Lower leg skin (tissue), 4 donors: ENCODE measurements at regions not wholly inside any gene's neighbourhood (a gene's known extent, or its start where the extent isn't known, plus 50 kb on each side); places are given as distances from the start of the nearest gene placed in this dataset.

Experiments
- DNase-seq, 2 donors: peaks; one replicate each; pipeline ENCODE4 v3.0.0-alpha.2; 2019; ENCODE audit warnings: low spot score in 2 of 2
- H3K4me3 ChIP-seq: fragments of 200-600 bp; sonication (generic); 2 replicates; pipeline ENCODE4 v1.5.1; 2017; ENCODE audit warnings: mild to moderate bottlenecking, low read depth; ENCODE audit not compliant: poor library complexity, severe bottlenecking
- POLR2A ChIP-seq, 2 donors: fragments of 450-650 bp; IDR thresholded peaks; one replicate each; pipeline ENCODE4 v1.6.1; 2016 to 2017; ENCODE audit warnings: antibody characterized with exemption in 2 of 2, mild to moderate bottlenecking in 1 of 2, moderate library complexity in 1 of 2
- WGBS, 2 donors: methylation state at CpG; one replicate each; pipeline ENCODE4 v1.1.5; 2018; 5-methylcytosine and 5-hydroxymethylcytosine counted together
- intact Hi-C: fragments of 100-400 bp; cut with DNase I; formaldehyde crosslinking; loops from one replicate; pipeline ENCODE4 v1.15.0; 2023; ENCODE audit warnings: low total_unique reads
- TF ChIP-seq, protein P1 (sequence below), 3 donors: fragments of 450-650 bp; IDR thresholded peaks; one replicate each; pipeline ENCODE4 v1.5.1; 2016; ENCODE audit warnings: antibody characterized with exemption in 3 of 3, mild to moderate bottlenecking in 3 of 3, moderate library complexity in 2 of 3

DNA sequence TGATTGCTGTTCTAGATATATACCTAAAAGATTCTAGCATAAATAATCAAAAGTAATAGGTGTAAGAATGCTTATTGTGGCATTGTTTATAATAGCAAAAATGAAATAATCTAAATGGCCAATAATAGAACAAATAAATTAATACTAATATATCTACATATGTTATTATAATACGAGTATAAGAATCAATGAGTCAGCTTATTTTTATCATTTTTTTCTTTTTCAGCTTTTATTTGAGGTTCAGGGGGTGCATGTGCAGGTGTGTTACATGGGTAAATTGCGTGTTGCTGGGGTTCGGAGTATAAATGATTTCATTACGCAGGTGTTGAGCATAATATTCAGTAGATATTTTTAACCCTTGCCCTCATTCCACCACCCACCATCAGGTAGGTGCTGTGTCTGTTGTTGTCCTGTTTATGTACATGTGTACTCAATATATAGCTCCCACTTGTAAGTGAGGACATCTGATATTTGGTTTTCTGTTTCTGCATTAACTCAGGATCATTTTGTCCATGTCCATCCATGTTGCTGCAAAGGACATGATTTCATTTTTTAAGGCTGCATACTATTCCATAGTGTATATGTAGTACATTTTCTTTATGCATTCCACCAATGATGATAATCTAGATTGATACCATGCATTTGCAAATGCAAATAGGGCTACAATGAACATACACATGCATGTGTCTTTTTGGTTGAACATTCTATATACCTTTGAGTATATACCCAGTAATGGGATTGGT, 122.2 kb upstream of the GMNC start:
- TF ChIP-seq, protein P1, sequence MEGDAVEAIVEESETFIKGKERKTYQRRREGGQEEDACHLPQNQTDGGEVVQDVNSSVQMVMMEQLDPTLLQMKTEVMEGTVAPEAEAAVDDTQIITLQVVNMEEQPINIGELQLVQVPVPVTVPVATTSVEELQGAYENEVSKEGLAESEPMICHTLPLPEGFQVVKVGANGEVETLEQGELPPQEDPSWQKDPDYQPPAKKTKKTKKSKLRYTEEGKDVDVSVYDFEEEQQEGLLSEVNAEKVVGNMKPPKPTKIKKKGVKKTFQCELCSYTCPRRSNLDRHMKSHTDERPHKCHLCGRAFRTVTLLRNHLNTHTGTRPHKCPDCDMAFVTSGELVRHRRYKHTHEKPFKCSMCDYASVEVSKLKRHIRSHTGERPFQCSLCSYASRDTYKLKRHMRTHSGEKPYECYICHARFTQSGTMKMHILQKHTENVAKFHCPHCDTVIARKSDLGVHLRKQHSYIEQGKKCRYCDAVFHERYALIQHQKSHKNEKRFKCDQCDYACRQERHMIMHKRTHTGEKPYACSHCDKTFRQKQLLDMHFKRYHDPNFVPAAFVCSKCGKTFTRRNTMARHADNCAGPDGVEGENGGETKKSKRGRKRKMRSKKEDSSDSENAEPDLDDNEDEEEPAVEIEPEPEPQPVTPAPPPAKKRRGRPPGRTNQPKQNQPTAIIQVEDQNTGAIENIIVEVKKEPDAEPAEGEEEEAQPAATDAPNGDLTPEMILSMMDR (IDR thresholded peaks at IDR 0.05), result no peak
- no peak for TF ChIP-seq POLR2A (IDR thresholded peaks at IDR 0.05)
- no peak overlapping the region for H3K4me3 ChIP-seq
- WGBS, 2 donors, result 87 to 90% methylated on average over 4 of the region's 4 CpGs
- intact Hi-C loops, result no loop called here
- DNase-seq, result no peak

DNA sequence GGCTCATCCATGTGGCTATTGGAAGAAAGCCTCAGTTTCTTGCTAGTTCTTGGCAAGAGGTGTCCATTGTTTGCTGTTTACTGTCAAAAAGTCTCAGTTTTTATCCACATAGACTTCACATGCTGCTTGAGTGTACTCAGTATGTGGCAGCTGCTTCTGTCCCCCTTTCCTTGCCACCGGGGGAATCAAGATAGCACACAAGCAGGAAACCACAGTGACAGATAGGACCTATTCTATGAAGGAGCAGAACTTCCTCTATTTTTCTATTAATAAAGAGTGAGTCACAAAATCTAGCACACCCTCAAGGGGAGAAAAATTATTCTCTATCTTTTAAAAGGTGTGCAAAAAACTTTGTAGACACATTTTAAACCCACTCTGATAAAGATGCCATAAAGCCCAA, 121.4 kb upstream of the GMNC start:
- intact Hi-C loops, result no loop called here
- no peak for DNase-seq
- no peak for TF ChIP-seq POLR2A (IDR thresholded peaks at IDR 0.05)
- TF ChIP-seq, protein P1 (IDR thresholded peaks at IDR 0.05), result no peak

DNA sequence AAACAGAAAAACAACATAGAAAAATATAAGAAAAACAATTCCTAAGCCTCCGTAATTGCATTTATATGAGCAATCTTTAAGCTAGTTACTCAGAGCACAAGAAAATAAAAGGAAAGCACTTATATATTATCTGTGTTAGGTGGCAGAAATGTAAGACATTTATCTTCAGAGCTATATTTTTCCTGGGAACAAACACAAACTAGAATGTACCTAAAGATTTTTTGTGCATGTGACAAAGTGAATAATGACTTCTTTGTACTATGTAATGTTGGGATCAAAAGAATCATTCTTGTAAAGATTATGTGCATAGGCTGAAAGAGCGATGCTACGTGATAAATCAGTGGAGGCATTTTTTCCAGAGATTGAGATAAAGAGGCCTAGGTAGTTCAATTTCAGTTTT, 111.3 kb upstream of the GMNC start:
- DNase-seq, result no peak
- 78 to 82% methylated on average over 3 of the region's 3 CpGs for WGBS, 2 donors
- intact Hi-C loops, result no loop called here
- TF ChIP-seq, protein P1 (IDR thresholded peaks at IDR 0.05), result no peak
- no peak for TF ChIP-seq POLR2A (IDR thresholded peaks at IDR 0.05)
- no peak overlapping the region for H3K4me3 ChIP-seq

More for the DNA sequence above, 121.4 kb upstream of the GMNC start:
- WGBS, 2 donors, result 48 to 70% methylated on average over 1 of the region's 1 CpG
- no peak overlapping the region for H3K4me3 ChIP-seq

DNA sequence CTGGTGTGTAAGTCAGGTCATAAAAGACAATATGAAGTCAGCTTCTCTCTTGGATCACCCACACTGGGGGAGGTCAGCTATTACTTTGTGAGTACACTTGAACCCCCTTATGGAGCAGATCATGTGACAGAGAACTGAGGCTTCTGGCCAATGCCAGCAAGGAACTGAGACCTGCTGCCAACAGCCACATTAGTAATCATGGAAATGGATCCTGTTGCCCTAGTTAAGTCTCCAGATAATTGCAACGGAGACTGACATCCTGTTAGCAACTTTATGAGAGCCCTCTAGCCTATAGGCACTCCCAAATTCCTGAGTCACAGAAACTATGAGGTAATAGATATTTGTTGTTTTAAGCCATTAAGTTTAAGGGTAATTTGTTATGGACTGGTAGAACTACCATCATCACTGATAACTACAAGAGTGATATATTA, 110.4 kb upstream of the GMNC start:
- TF ChIP-seq POLR2A (IDR thresholded peaks at IDR 0.05), result no peak
- TF ChIP-seq, protein P1 (IDR thresholded peaks at IDR 0.05), result no peak
- intact Hi-C loops, result no loop called here
- DNase-seq, result no peak
- 0 to 15% methylated on average over 1 of the region's 1 CpG for WGBS, 2 donors
- no peak overlapping the region for H3K4me3 ChIP-seq

DNA sequence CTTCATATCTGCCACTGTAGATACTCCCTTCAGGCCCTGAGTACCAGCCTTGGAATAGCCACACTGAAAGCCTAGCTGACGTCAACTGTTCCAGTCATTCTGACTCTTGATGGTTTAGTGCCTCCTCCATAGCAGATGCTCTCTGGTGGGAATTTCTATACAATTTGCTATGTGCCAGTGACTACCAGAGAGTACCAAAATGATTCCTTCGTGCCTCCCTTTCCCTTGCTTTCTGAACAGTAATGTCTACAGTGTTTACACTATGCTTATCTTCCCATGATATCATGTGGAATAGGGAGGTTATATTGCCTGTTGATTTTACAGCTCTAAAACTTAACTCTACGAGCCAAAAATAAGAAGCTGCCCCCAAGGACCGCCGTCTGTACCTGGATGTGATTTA, 109.7 kb upstream of the GMNC start:
- no peak for DNase-seq
- H3K4me3 ChIP-seq, result no peak overlapping the region
- no peak for TF ChIP-seq POLR2A (IDR thresholded peaks at IDR 0.05)
- TF ChIP-seq, protein P1 (IDR thresholded peaks at IDR 0.05), result no peak
- 69 to 83% methylated on average over 5 of the region's 5 CpGs for WGBS, 2 donors
- intact Hi-C loops, result no loop called here

DNA sequence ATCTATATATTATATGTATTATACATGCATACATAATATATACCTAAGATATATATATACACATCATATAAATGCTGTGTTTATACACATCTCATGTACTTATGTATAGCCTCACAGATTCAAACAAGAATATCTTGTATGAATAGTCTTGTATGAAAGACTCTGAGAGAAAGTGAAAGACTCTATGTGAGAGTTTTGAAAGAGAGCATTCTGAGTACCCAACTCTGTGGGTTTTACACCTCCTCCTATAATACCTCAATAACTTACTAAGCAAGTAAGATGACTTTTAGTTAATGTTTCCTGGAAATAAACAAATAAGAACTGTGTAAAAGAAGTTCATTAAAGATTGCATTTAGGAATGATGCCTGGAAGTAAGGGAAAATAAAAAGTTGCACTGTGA, 108.1 kb upstream of the GMNC start:
- no peak for TF ChIP-seq POLR2A (IDR thresholded peaks at IDR 0.05)
- TF ChIP-seq, protein P1 (IDR thresholded peaks at IDR 0.05), result no peak
- intact Hi-C loops, result no loop called here
- H3K4me3 ChIP-seq, result no peak overlapping the region
- no peak for DNase-seq
